GM18508 (cell line): ENCODE measurements at regions not wholly inside any gene's neighbourhood (a gene's known extent, or its start where the extent isn't known, plus 50 kb on each side); places are given as distances from the start of the nearest gene placed in this dataset.

Experiments
- ATAC-seq: cut with Tn5 transposase; IDR thresholded peaks from one replicate; pipeline ENCODE4 v1.9.1; 2021; ENCODE audit warnings: moderate number of reproducible peaks; ENCODE audit not compliant: insufficient read depth, unreplicated experiment

- ATAC-seq, result no peak
Measured at GRCh38 chr2:81876624-81877023, 1572.1 kb upstream of the LRRTM1 start.

GRCh38 chr2:81872006-81872405 lies 1567.5 kb upstream of the LRRTM1 start:
- ATAC-seq, result no peak

GRCh38 chr2:81870119-81870518 lies 1565.6 kb upstream of the LRRTM1 start:
- ATAC-seq, result no peak

- no peak for ATAC-seq
Measured at GRCh38 chr2:81858998-81859397, 1554.4 kb upstream of the LRRTM1 start.

GRCh38 chr2:81853341-81853740 lies 1548.8 kb upstream of the LRRTM1 start:
- no peak for ATAC-seq

DNA sequence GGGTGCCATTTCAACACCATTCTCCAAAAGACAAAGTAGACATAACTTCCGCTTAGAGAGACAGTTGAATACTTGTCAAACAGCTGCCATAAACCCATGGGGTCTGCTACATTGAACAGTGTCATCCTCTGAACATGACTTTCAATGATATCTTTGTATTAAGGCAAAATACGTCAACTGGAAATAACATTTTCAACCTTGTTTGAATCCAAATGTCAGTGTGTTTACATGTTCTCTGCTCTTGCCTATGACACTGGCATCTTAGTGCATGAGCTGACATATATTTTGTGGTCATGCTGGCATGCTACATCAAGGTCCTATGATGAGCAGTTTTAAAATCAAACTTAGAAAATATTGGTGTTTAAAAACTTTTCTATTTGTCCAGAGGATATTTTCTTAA lies 1548.1 kb upstream of the LRRTM1 start:
- no peak for ATAC-seq

GRCh38 chr2:81839780-81840179 lies 1535.2 kb upstream of the LRRTM1 start:
- ATAC-seq, result no peak

GRCh38 chr2:81835321-81836000 lies 1530.9 kb upstream of the LRRTM1 start:
- ATAC-seq, result no peak

DNA sequence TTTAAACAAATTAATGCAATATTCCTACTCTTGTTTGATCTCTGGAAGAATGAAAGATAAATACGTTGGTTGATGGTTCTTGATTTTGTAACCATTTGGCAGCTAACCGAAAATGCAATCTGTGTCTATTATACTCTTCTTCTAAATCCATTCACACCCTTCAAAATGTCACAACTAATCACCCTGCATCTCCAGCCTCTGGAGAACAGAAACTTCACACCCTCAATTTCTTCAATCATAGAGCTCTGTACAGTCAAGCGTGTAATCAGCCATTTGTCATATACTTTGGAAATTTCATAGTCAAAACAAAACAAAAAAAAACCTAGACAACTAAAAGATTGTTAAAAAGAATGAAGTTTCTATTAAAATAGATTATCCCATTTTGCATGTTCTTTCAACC lies 1482.3 kb upstream of the LRRTM1 start:
- no peak for ATAC-seq

DNA sequence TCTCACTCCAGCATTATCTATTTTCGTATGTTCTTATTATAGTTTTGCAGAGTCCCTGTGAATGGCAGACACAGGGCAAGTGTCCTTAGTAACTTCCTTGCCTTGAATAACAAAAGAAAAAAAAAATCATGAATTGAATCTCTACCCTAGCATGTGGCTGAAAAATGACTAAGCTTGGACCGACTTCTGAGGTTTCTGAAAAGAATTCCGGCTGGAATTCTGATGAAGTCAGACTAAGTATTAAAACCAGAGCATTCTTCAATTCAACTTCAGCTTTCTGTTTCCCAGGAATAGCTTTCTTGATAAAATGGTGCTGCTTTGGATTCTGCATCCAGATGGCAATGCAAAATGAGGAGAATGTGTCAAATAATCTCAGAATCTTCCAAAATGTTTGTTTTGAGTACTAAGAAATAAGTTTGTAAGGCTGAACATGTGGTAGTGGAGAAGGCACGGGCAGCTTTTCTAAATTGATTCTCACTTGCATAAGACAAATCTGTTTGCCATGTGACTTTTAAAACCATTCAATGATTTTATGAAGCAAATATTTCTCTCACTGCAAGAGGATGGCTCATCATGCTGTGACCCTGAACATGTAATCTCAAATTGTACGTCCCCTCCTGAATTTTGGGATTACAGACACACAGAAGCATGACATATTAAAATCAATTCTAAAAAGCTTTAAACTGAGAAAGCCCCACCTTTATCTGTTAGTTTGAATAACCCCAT lies 1462.8 kb upstream of the LRRTM1 start:
- no peak for ATAC-seq

DNA sequence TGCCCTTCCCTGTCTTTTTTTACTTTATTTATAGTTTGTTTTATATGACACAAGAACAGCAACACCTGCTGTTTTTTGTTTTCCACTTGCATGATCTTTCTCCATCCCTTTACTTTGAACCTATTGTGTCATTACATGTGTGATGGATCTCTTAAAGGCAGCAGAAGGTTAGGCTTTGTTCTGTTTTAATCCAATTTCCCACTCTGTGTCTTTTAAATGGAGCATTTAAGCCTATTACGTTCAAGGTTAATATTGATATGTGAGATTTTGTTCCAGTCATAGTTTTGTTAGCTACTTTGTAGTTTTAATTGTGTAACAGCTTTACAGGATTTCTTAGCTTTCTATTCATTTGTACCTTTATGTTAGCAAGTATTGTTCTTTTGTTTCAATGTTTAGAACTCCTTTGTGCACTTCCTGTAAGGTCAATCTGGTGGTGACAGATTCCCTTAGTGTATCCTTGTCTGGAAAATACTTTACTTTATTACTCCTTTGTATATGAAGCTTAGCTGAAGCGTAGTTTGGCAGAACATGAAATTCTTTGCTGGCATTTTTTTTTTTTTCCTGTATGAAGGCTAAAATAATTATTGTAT lies 1443.0 kb upstream of the LRRTM1 start:
- no peak for ATAC-seq

GRCh38 chr2:81739966-81740365 lies 1435.4 kb upstream of the LRRTM1 start:
- no peak for ATAC-seq

GRCh38 chr2:81734981-81735380 lies 1430.4 kb upstream of the LRRTM1 start:
- ATAC-seq, result no peak

- ATAC-seq, result no peak
Measured at GRCh38 chr2:81714817-81715216, 1410.3 kb upstream of the LRRTM1 start.

- no peak for ATAC-seq
Measured at GRCh38 chr2:81706856-81707255, 1402.3 kb upstream of the LRRTM1 start.

GRCh38 chr2:81703831-81704230 lies 1399.3 kb upstream of the LRRTM1 start:
- ATAC-seq, result no peak

GRCh38 chr2:81692566-81692965 lies 1388.0 kb upstream of the LRRTM1 start:
- no peak for ATAC-seq

GRCh38 chr2:81675641-81676040 lies 1371.1 kb upstream of the LRRTM1 start:
- no peak for ATAC-seq

- no peak for ATAC-seq
Measured at GRCh38 chr2:81672923-81673322, 1368.4 kb upstream of the LRRTM1 start.

GRCh38 chr2:81672516-81672915 lies 1368.0 kb upstream of the LRRTM1 start:
- no peak for ATAC-seq

- no peak for ATAC-seq
Measured at GRCh38 chr2:81670885-81671284, 1366.3 kb upstream of the LRRTM1 start.

GRCh38 chr2:81661081-81661480 lies 1356.5 kb upstream of the LRRTM1 start:
- ATAC-seq, result no peak
